ENCODE measurements at regions not wholly inside any gene's neighbourhood (a gene's known extent, or its start where the extent isn't known, plus 50 kb on each side); places are given as distances from the start of the nearest gene placed in this dataset.

- no peak for DNase-seq
Observed at GRCh38 chr9:129273941-129274684, 96.1 kb upstream of the IER5L start.

GRCh38 chr9:129273136-129273895 lies 95.3 kb upstream of the IER5L start:
- no peak for DNase-seq

GRCh38 chr9:129272348-129273025 lies 94.4 kb upstream of the IER5L start:
- no peak for DNase-seq

- peak; percentile 9 to 22 for DNase-seq
Observed at GRCh38 chr9:129270903-129271431, 92.9 kb upstream of the IER5L start.

- peak; percentile 42 to 58 for DNase-seq
Observed at GRCh38 chr9:129270205-129270604, 92.1 kb upstream of the IER5L start.

GRCh38 chr9:129267141-129267540 lies 89.1 kb upstream of the IER5L start:
- no peak for DNase-seq

GRCh38 chr9:129266536-129266935 lies 88.5 kb upstream of the IER5L start:
- DNase-seq: no peak

- no peak for DNase-seq
Observed at GRCh38 chr9:129264388-129264787, 86.3 kb upstream of the IER5L start.

- no peak for DNase-seq
Observed at GRCh38 chr9:129263836-129264235, 85.8 kb upstream of the IER5L start.

- no peak for DNase-seq
Observed at GRCh38 chr9:129262261-129262660, 84.2 kb upstream of the IER5L start.

GRCh38 chr9:129259375-129259774 lies 81.3 kb upstream of the IER5L start:
- no peak for DNase-seq

- DNase-seq: no peak
Observed at GRCh38 chr9:129258823-129259301, 80.8 kb upstream of the IER5L start.

- DNase-seq: peak; percentile 89 to 90
Observed at GRCh38 chr9:129258124-129258822, 80.2 kb upstream of the IER5L start.

GRCh38 chr9:129256959-129257713 lies 79.1 kb upstream of the IER5L start:
- no peak for DNase-seq

- no peak for DNase-seq
Observed at GRCh38 chr9:129254566-129255287, 76.7 kb upstream of the IER5L start.

GRCh38 chr9:129253803-129254381 lies 75.8 kb upstream of the IER5L start:
- DNase-seq: no peak

GRCh38 chr9:129252937-129253802 lies 75.1 kb upstream of the IER5L start:
- no peak for DNase-seq

- DNase-seq: no peak
Observed at GRCh38 chr9:129250786-129251185, 72.7 kb upstream of the IER5L start.

GRCh38 chr9:129247285-129248153 lies 69.5 kb upstream of the IER5L start:
- DNase-seq: no peak
